Suprapubic skin (tissue), 4 donors: ENCODE measurements at regions not wholly inside any gene's neighbourhood (a gene's known extent, or its start where the extent isn't known, plus 50 kb on each side); places are given as distances from the start of the nearest gene placed in this dataset.

Experiments
- CTCF ChIP-seq, 2 donors: fragments of 200-600 bp in 1 of 2; fragments of 450-650 bp in 1 of 2; sonication (generic) in 1 of 2; IDR thresholded peaks; one replicate each; pipeline ENCODE4 v1.5.1; 2016 to 2019; ENCODE audit warnings: antibody characterized with exemption in 2 of 2, mild to moderate bottlenecking in 1 of 2, moderate library complexity in 1 of 2
- POLR2A ChIP-seq, 2 donors: fragments of 450-650 bp; IDR thresholded peaks; one replicate each; pipeline ENCODE4 v1.6.1; 2017; ENCODE audit warnings: antibody characterized with exemption in 2 of 2, mild to moderate bottlenecking in 2 of 2, moderate library complexity in 2 of 2
- POLR2AphosphoS5 ChIP-seq, 3 donors: sonication (generic); formaldehyde crosslinking; IDR thresholded peaks; one replicate each; pipeline ENCODE4 v1.6.1; 2017; ENCODE audit warnings: antibody characterized with exemption in 3 of 3

- no peak for TF ChIP-seq CTCF (IDR thresholded peaks at IDR 0.05)
- no peak for TF ChIP-seq POLR2A (IDR thresholded peaks at IDR 0.05)
- no peak for TF ChIP-seq POLR2AphosphoS5 (IDR thresholded peaks at IDR 0.05)
Measured at GRCh38 chr3:73697020-73697419, 72.3 kb upstream of the PDZRN3 start.
